ENCODE measurements at regions not wholly inside any gene's neighbourhood (a gene's known extent, or its start where the extent isn't known, plus 50 kb on each side); places are given as distances from the start of the nearest gene placed in this dataset.

DNA sequence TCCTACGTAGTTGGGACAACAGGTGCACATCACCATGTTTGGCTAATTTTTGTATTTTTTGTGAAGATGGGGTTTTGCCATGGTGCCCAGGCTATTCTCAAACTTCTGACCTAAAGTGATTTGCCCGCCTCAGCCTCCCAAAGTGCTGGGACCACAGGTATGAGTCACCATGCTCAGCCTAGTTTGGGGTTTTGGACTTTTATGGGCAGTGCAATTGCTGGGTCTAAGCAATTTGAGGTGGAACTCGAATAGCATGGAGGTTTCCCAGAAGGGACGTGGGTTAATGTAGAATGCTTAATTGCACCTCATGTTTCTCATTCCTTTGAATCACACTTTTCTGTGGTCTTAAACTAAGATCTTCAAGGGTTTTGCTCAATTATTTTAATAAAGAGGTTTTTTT, 102.3 kb upstream of the EPHA4 start:
- Histone ChIP-seq H3K4me1 (ENCODE audit: insufficient read depth, low read length) (no peaks in the 10 kb centered on the region), H3K79me2 (ENCODE audit: low read length) (no peaks in the 10 kb centered on the region), H3K27ac (ENCODE audit: low read length) (no peak overlapping the region), H3K9ac (ENCODE audit: low read length) (no peak overlapping the region), H3K4me2 (ENCODE audit: low read length) (no peak overlapping the region), H3K36me3 (ENCODE audit: low read depth, low read length) (no peaks in the 10 kb centered on the region), H3K27me3 (ENCODE audit: low read length) (peaks cover 7% of the 10 kb centered on the region; the same call in 1 of the 2 replicates), H2AFZ (ENCODE audit: low read length) (no peak overlapping the region), H4K20me1 (ENCODE audit: low read length) (no peaks in the 10 kb centered on the region), H3K4me3 (ENCODE audit: low read length) (no peak overlapping the region), H3F3A (ENCODE audit: low read length, unreplicated experiment) (no peaks in the 10 kb centered on the region), H3K9me2 (replicated peaks; ENCODE audit: low read length) (no peaks in the 10 kb centered on the region), H3K9me3 (ENCODE audit: low read length) (no peaks in the 10 kb centered on the region)
- no peak for ATAC-seq
- BruUV-seq (replicated peaks): no TSS peak
- intact Hi-C loops (cut with micrococcal nuclease): no loop called here
- TF ChIP-seq EZH2phosphoT487 (IDR thresholded peaks at IDR 0.05; ENCODE audit: borderline replicate concordance, low read length): no peak
- no peak for TF ChIP-seq EZH2 (IDR thresholded peaks at IDR 0.05; ENCODE audit: low read length, unreplicated experiment)
- TF ChIP-seq, protein P1, sequence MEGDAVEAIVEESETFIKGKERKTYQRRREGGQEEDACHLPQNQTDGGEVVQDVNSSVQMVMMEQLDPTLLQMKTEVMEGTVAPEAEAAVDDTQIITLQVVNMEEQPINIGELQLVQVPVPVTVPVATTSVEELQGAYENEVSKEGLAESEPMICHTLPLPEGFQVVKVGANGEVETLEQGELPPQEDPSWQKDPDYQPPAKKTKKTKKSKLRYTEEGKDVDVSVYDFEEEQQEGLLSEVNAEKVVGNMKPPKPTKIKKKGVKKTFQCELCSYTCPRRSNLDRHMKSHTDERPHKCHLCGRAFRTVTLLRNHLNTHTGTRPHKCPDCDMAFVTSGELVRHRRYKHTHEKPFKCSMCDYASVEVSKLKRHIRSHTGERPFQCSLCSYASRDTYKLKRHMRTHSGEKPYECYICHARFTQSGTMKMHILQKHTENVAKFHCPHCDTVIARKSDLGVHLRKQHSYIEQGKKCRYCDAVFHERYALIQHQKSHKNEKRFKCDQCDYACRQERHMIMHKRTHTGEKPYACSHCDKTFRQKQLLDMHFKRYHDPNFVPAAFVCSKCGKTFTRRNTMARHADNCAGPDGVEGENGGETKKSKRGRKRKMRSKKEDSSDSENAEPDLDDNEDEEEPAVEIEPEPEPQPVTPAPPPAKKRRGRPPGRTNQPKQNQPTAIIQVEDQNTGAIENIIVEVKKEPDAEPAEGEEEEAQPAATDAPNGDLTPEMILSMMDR (conservative IDR thresholded peaks at IDR 0.05; ENCODE audit: low read depth, low read length): no peak
- ChIA-PET POLR2A (ENCODE audit: unreplicated experiment) (no interaction called here), CTCF (no interaction called here)
- no peak for DNase-seq

GRCh38 chr2:221673248-221673647, 101.1 kb upstream of the EPHA4 start:
- no peaks in the 10 kb centered on the region for H3K4me1 ChIP-seq (ENCODE audit: insufficient read depth, low read length)
- H3K4me3 ChIP-seq (ENCODE audit: low read length): no peak overlapping the region
- no peak overlapping the region for H2AFZ ChIP-seq (ENCODE audit: low read length)
- H4K20me1 ChIP-seq (ENCODE audit: low read length): no peaks in the 10 kb centered on the region
- BruUV-seq (replicated peaks): no TSS peak
- H3K9ac ChIP-seq (ENCODE audit: low read length): no peak overlapping the region
- DNase-seq (peak; percentile 49), ATAC-seq (no peak)
- H3K36me3 ChIP-seq (ENCODE audit: low read depth, low read length): no peaks in the 10 kb centered on the region
- H3K9me2 ChIP-seq (replicated peaks; ENCODE audit: low read length): no peaks in the 10 kb centered on the region
- intact Hi-C loops (cut with micrococcal nuclease): no loop called here
- ChIA-PET POLR2A (ENCODE audit: unreplicated experiment) (no interaction called here), CTCF (no interaction called here)
- H3K4me2 ChIP-seq (ENCODE audit: low read length): no peak overlapping the region
- H3K9me3 ChIP-seq (ENCODE audit: low read length): no peaks in the 10 kb centered on the region
- no peaks in the 10 kb centered on the region for H3K79me2 ChIP-seq (ENCODE audit: low read length)
- H3K27me3 ChIP-seq (ENCODE audit: low read length): peaks cover 7% of the 10 kb centered on the region; the same call in 1 of the 2 replicates
- 0 out of 2 replicates have a peak overlapping the region, but pooled peaks have one; percentile 7 for H3K27ac ChIP-seq (ENCODE audit: low read length)
- H3F3A ChIP-seq (ENCODE audit: low read length, unreplicated experiment): no peaks in the 10 kb centered on the region
- TF ChIP-seq, protein P1 (conservative IDR thresholded peaks at IDR 0.05; ENCODE audit: low read depth, low read length): no peak
- no peak for TF ChIP-seq EZH2phosphoT487 (IDR thresholded peaks at IDR 0.05; ENCODE audit: borderline replicate concordance, low read length)
- no peak for TF ChIP-seq EZH2 (IDR thresholded peaks at IDR 0.05; ENCODE audit: low read length, unreplicated experiment)

DNA sequence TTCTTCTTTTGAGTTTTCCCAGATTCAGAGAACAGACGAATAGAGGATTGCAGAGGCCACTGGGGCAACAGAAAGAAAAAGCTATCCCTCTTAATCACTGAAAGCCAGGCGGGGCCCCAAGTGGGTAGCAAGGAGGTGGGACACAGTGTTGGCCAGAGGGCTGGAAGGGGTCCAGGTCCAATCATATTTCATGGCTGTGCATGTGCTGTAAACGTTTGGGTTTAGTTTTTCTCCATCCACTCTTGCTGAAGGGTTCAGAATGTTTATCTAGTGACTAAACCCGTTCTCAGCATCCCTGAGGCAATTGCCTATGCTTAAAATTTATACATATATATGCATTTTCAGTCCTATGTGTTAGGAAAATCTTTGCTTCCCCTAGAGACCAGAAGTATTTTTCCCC, 99.4 kb upstream of the EPHA4 start:
- H2AFZ ChIP-seq (ENCODE audit: low read length): no peak overlapping the region
- H3K9me3 ChIP-seq (ENCODE audit: low read length): no peaks in the 10 kb centered on the region
- no peak overlapping the region for H3K4me2 ChIP-seq (ENCODE audit: low read length)
- no peaks in the 10 kb centered on the region for H3K4me1 ChIP-seq (ENCODE audit: insufficient read depth, low read length)
- POLR2A ChIA-PET (ENCODE audit: unreplicated experiment): no interaction called here
- no peaks in the 10 kb centered on the region for H3F3A ChIP-seq (ENCODE audit: low read length, unreplicated experiment)
- peak; percentile 71 for ATAC-seq
- peak; percentile 60 for DNase-seq
- no peaks in the 10 kb centered on the region for H3K79me2 ChIP-seq (ENCODE audit: low read length)
- H3K9ac ChIP-seq (ENCODE audit: low read length): no peak overlapping the region
- CTCF ChIA-PET: no interaction called here
- no peak overlapping the region for H3K27ac ChIP-seq (ENCODE audit: low read length)
- no peaks in the 10 kb centered on the region for H3K9me2 ChIP-seq (replicated peaks; ENCODE audit: low read length)
- no peak overlapping the region for H3K4me3 ChIP-seq (ENCODE audit: low read length)
- no peaks in the 10 kb centered on the region for H3K27me3 ChIP-seq (ENCODE audit: low read length)
- H4K20me1 ChIP-seq (ENCODE audit: low read length): no peaks in the 10 kb centered on the region
- TF ChIP-seq EZH2 (IDR thresholded peaks at IDR 0.05; ENCODE audit: low read length, unreplicated experiment): no peak
- TF ChIP-seq, protein P1 (conservative IDR thresholded peaks at IDR 0.05; ENCODE audit: low read depth, low read length): no peak
- TF ChIP-seq EZH2phosphoT487 (IDR thresholded peaks at IDR 0.05; ENCODE audit: borderline replicate concordance, low read length): no peak
- BruUV-seq (replicated peaks): no TSS peak
- intact Hi-C loops (cut with micrococcal nuclease): no loop called here
- no peaks in the 10 kb centered on the region for H3K36me3 ChIP-seq (ENCODE audit: low read depth, low read length)
